Choroid plexus epithelial cell (primary cell): ENCODE measurements at regions not wholly inside any gene's neighbourhood (a gene's known extent, or its start where the extent isn't known, plus 50 kb on each side); places are given as distances from the start of the nearest gene placed in this dataset.
A peak's percentile ranks its signal among the peaks of the same experiment; 100 is the strongest.
"Not testable (repeated sequence)": the region's sequence is repeated elsewhere in the genome, so short reads cannot be mapped to it uniquely, and the experiment has no call there.

ENCODE experiments used
- DNase-seq: peaks from one replicate; pipeline ENCODE4 v3.0.0-alpha.2; 2010; ENCODE audit warnings: low read depth
- H3K4me3 ChIP-seq: 2 replicates; pipeline ENCODE4 v1.5.1; 2011; ENCODE audit warnings: low read depth, mild to moderate bottlenecking, control low read depth, low read length, moderate library complexity
- CTCF ChIP-seq: conservative IDR thresholded peaks from 2 replicates; pipeline ENCODE4 v1.5.1; 2011; ENCODE audit warnings: low read depth, mild to moderate bottlenecking, control low read depth, inconsistent platforms, low read length, moderate library complexity

GRCh38 chr3:162390891-162391290, 894.3 kb downstream of the OTOL1 start:
- no peak overlapping the region for H3K4me3 ChIP-seq
- TF ChIP-seq CTCF = no peak
- peak; percentile 72 for DNase-seq

- TF ChIP-seq CTCF = no peak
- H3K4me3 ChIP-seq = no peak overlapping the region
- peak; percentile 66 for DNase-seq
Observed at GRCh38 chr3:162391301-162391700, 894.7 kb downstream of the OTOL1 start.

GRCh38 chr3:162395496-162395895, 898.9 kb downstream of the OTOL1 start:
- no peak overlapping the region for H3K4me3 ChIP-seq
- no peak for TF ChIP-seq CTCF
- no peak for DNase-seq

- no peak overlapping the region for H3K4me3 ChIP-seq
- DNase-seq = no peak
- TF ChIP-seq CTCF = no peak
Observed at GRCh38 chr3:162398554-162398953, 901.9 kb downstream of the OTOL1 start.

GRCh38 chr3:162400697-162401096, 904.1 kb downstream of the OTOL1 start:
- peak; percentile 11 for DNase-seq
- no peak for TF ChIP-seq CTCF

GRCh38 chr3:162411556-162411955, 914.9 kb downstream of the OTOL1 start:
- not testable (repeated sequence) for H3K4me3 ChIP-seq, DNase-seq

More at GRCh38 chr3:162400697-162401096, 904.1 kb downstream of the OTOL1 start:
- H3K4me3 ChIP-seq = no peak overlapping the region

- TF ChIP-seq CTCF = no peak
- no peak for DNase-seq
- H3K4me3 ChIP-seq = no peak overlapping the region
Observed at GRCh38 chr3:162421721-162422120, 925.1 kb downstream of the OTOL1 start.

- no peak for TF ChIP-seq CTCF
- no peak for DNase-seq
- no peak overlapping the region for H3K4me3 ChIP-seq
Observed at GRCh38 chr3:162428192-162428591, 931.6 kb downstream of the OTOL1 start.
